GM10266 (cell line): ENCODE measurements at regions not wholly inside any gene's neighbourhood (a gene's known extent, or its start where the extent isn't known, plus 50 kb on each side); places are given as distances from the start of the nearest gene placed in this dataset.

ENCODE experiments used
- DNase-seq: peaks from one replicate; pipeline ENCODE4 v3.0.0; 2012; ENCODE audit errors: extremely low spot score
- CTCF ChIP-seq: IDR thresholded peaks from 2 replicates; pipeline ENCODE4 v1.5.1; 2012; ENCODE audit warnings: mild to moderate bottlenecking, low read depth; ENCODE audit not compliant: control insufficient read depth, insufficient read depth; ENCODE audit errors: missing control alignments

GRCh38 chr6:104548297-104548696 lies 311.4 kb downstream of the HACE1 start:
- no peak for TF ChIP-seq CTCF
- no peak for DNase-seq

- DNase-seq: no peak
These were observed 318.3 kb downstream of the HACE1 start for GRCh38 chr6:104541411-104541810.

GRCh38 chr6:104540743-104541142 lies 319.0 kb downstream of the HACE1 start:
- TF ChIP-seq CTCF: no peak
- no peak for DNase-seq

More at GRCh38 chr6:104541411-104541810, 318.3 kb downstream of the HACE1 start:
- no peak for TF ChIP-seq CTCF

GRCh38 chr6:104539173-104539572 lies 320.5 kb downstream of the HACE1 start:
- no peak for TF ChIP-seq CTCF
- DNase-seq: no peak

- DNase-seq: no peak
- no peak for TF ChIP-seq CTCF
These were observed 321.8 kb downstream of the HACE1 start for GRCh38 chr6:104537872-104538271.

- no peak for DNase-seq
These were observed 322.5 kb downstream of the HACE1 start for GRCh38 chr6:104537180-104537579.

GRCh38 chr6:104532462-104532861 lies 327.3 kb downstream of the HACE1 start:
- DNase-seq: no peak
- TF ChIP-seq CTCF: no peak

More at GRCh38 chr6:104537180-104537579, 322.5 kb downstream of the HACE1 start:
- no peak for TF ChIP-seq CTCF
